Panc1 (cell line): ENCODE measurements at regions not wholly inside any gene's neighbourhood (a gene's known extent, or its start where the extent isn't known, plus 50 kb on each side); places are given as distances from the start of the nearest gene placed in this dataset.
A peak's percentile ranks its signal among the peaks of the same experiment; 100 is the strongest.

Experiments
- ATAC-seq: fragments of 200-7000 bp; cut with Tn5 transposase; 2 replicates; pipeline ENCODE4 v1.9.1; 2020; ENCODE audit warnings: mild to moderate bottlenecking, moderate library complexity
- BruUV-seq: library from RNA; stranded (reverse); fragments of 400-500 nt; replicated peaks from 2 replicates; lab custom pipeline; 2021; lab: Mats Ljungman, UMichigan
- CTCF ChIA-PET: fragments of 300-600 bp; sonication (Branson Sonifier 250); formaldehyde crosslinking; loops from one replicate; lab custom pipeline; 2022; ENCODE audit warnings: antibody characterized with exemption; lab: Charles Lee
- POLR2A ChIA-PET: fragments of 300-600 bp; sonication (Branson Sonifier 250); formaldehyde crosslinking; loops from one replicate; lab custom pipeline; 2022; ENCODE audit warnings: antibody characterized with exemption; lab: Charles Lee
- DNase-seq: peaks from one replicate; pipeline ENCODE4 v3.0.0-alpha.2; 2010; ENCODE audit warnings: low read depth, low spot score
- H3K27ac ChIP-seq: 2 replicates; pipeline ENCODE4 v1.5.1; 2011; ENCODE audit warnings: mild to moderate bottlenecking, low read length, inconsistent platforms
- H3K27me3 ChIP-seq: fragments of 200-500 bp; sonication (Bioruptor generic); 2 replicates; pipeline ENCODE4 v1.6.0; 2014; ENCODE audit warnings: low read length, inconsistent platforms; ENCODE audit not compliant: control insufficient read depth, insufficient read depth
- H3K36me3 ChIP-seq: fragments of 200-500 bp; sonication (Bioruptor generic); 2 replicates; pipeline ENCODE4 v1.5.1; 2014; ENCODE audit warnings: inconsistent platforms, mild to moderate bottlenecking, low read length, moderate library complexity; ENCODE audit not compliant: control insufficient read depth, insufficient read depth
- H3K4me1 ChIP-seq: 2 replicates; pipeline ENCODE4 v1.5.1; 2011; ENCODE audit warnings: inconsistent platforms, mild to moderate bottlenecking, low read length, moderate library complexity; ENCODE audit not compliant: control insufficient read depth, insufficient read depth
- H3K4me3 ChIP-seq, 2 experiments: 2 replicates each; pipeline ENCODE4 v1.5.1; 2011 to 2012; ENCODE audit warnings: low read depth in 2 of 2, low read length in 2 of 2, mild to moderate bottlenecking in 2 of 2, inconsistent platforms in 1 of 2, moderate library complexity in 1 of 2
- H3K9me3 ChIP-seq: fragments of 200-500 bp; sonication (Bioruptor generic); 2 replicates; pipeline ENCODE4 v1.5.1; 2014; ENCODE audit warnings: low read depth, mild to moderate bottlenecking, inconsistent platforms, low read length, moderate library complexity; ENCODE audit not compliant: control insufficient read depth, insufficient read depth
- CTCF ChIP-seq: fragments of 450-650 bp; IDR thresholded peaks from 2 replicates; pipeline ENCODE4 v1.5.1; 2017; ENCODE audit warnings: mild to moderate bottlenecking
- POLR2AphosphoS5 ChIP-seq: IDR thresholded peaks from 2 replicates; pipeline ENCODE4 v1.6.1; 2012; ENCODE audit warnings: mild to moderate bottlenecking, low read depth, low read length, moderate library complexity
- REST ChIP-seq, 2 experiments: IDR thresholded peaks; 2 replicates each; pipeline ENCODE4 v1.6.1; 2011 to 2012; ENCODE audit warnings: low read depth in 2 of 2, control low read depth in 1 of 2, low read length in 1 of 2, mild to moderate bottlenecking in 1 of 2, moderate library complexity in 1 of 2; ENCODE audit not compliant: insufficient read depth in 1 of 2
- SIN3A ChIP-seq: IDR thresholded peaks from 2 replicates; pipeline ENCODE4 v1.6.1; 2012; ENCODE audit warnings: low read depth, mild to moderate bottlenecking, low read length, moderate library complexity, borderline replicate concordance; ENCODE audit not compliant: insufficient read depth
- TCF7L2 ChIP-seq: IDR thresholded peaks from 2 replicates; pipeline ENCODE4 v1.6.1; 2011; ENCODE audit warnings: mild to moderate bottlenecking, low read depth, low read length, inconsistent platforms
- in situ Hi-C: cut with HindIII; loops from 2 replicates; pipeline ENCODE4 v1.10.0; 2016; ENCODE audit warnings: low sequenced_read_pairs, low pct_unique_long_range_greater_than_20kb
- intact Hi-C: fragments of 100-400 bp; cut with micrococcal nuclease; formaldehyde crosslinking; loops from one replicate; pipeline ENCODE4 v1.10.0; 2022; ENCODE audit not compliant: unreplicated experiment

- CTCF ChIA-PET, result no interaction called here
Measured at GRCh38 chr10:3421537-3422257, 249.1 kb upstream of the PITRM1 start.

More at GRCh38 chr10:3421537-3422257, 249.1 kb upstream of the PITRM1 start:
- in situ Hi-C loops (no loop called here), intact Hi-C loops (no loop called here)
- no peak for DNase-seq
- Histone ChIP-seq H3K27me3 (no peaks in the 10 kb centered on the region), H3K9me3 (no peaks in the 10 kb centered on the region), H3K4me3 (no peak overlapping the region), H3K4me1 (no peaks in the 10 kb centered on the region), H3K36me3 (no peaks in the 10 kb centered on the region), H3K27ac (no peak overlapping the region)
- POLR2A ChIA-PET, result no interaction called here
- no TSS peak for BruUV-seq
- TF ChIP-seq POLR2AphosphoS5 (no peak), REST (IDR thresholded peaks at IDR 0.05; ENCODE audit: insufficient read depth in 1 of 2, low read depth in 2 of 2, low read length in 1 of 2) (no peak), CTCF (no peak), SIN3A (no peak), TCF7L2 (no peak)
- peak; percentile 38 for ATAC-seq
